IPS DF 19.7 (cell line): ENCODE measurements at regions not wholly inside any gene's neighbourhood (a gene's known extent, or its start where the extent isn't known, plus 50 kb on each side); places are given as distances from the start of the nearest gene placed in this dataset.

ENCODE experiments used
- DNase-seq: peaks from one replicate; pipeline ENCODE4 v3.0.0-alpha.2; 2013; ENCODE audit warnings: low read depth, low spot score

DNA sequence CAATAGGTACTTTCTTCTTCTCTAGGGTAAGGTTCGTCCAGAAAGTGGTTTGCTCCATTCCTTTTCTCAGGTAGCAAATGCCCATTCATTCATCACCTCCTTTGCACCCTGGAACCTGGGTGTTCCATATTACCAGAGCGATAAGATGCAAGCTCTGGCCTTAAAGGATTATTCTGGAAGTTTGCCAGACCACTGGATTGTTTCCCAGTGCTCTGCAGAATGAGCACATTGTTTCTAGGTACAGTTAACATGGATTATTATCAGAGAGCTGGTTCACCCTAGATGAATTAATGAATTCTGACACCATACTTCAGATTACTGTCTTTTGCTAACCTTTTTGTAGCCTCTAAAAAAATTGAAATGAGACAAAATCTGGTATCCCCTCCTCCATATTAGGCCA, 170.9 kb upstream of the BMP4 start:
- DNase-seq, result no peak

DNA sequence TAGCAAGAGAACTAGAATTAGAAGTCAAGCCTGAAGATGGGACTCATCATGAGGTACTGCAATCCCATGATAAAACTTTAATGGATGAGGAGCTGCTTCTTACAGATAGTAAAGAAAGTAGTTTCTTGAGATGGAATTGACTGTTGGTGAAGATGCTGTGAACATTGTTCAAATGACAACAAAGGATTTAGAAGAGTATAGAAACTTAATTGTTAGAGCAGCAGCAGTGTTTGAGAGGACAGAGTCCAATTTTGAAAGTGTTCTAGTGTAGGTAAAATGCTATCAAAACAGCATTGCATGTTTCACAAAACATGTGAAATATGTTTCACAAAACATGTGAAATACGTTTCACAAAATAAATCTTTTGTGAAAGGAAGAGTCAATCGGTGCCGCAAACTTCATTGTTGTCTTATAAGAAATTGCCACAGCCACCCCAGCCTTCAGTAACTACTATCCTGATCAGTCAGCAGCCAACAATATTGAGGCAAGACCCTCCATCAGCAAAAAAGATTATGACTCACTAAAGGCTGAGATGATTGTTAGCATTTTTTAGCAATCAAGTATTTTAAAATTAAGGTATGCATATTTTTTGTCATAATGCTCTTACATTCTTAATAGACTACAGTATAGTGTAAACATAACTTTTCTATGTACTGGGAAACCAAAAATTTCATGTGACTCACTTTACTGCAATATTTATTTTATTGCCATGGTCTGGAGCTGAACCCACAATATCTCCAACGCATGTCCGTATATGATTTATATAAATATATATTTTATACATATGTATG, 173.4 kb upstream of the BMP4 start:
- DNase-seq, result no peak

DNA sequence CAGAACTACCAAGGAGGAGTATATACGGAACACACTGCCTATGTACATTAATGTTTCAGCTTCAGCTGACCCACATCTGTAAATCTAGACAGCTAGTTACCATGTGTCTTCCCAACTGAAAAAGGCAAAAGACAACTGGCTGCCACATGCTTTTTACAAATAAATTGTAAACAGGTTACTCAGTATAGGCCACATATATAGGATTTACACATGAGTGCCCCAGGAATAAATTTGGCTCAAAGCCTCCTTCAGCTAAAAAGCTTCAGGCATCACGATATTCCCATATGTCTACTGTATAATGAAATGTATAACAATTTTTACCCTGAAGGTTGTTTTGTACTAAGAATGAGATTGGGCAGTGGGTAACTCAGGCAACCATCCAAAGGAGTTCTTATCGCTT, 175.9 kb upstream of the BMP4 start:
- no peak for DNase-seq

DNA sequence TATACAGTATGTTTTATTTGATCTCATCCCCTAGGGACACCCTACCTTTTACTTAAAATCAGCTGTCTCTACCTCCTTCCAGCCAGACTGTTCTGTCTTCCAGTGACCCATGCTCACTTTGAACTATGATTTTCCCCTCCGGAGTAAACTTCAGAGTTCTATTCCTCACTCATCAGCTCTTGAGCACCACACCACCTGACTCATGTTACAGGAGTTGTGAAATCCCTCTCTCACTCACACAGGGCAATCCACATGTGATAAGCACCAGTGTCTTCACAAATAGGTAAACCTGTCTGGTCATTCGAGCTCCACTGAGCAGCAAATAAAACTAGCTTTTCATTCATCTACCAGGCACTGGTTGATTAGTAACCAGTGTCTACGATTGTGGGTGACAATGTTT, 177.3 kb upstream of the BMP4 start:
- DNase-seq, result no peak

DNA sequence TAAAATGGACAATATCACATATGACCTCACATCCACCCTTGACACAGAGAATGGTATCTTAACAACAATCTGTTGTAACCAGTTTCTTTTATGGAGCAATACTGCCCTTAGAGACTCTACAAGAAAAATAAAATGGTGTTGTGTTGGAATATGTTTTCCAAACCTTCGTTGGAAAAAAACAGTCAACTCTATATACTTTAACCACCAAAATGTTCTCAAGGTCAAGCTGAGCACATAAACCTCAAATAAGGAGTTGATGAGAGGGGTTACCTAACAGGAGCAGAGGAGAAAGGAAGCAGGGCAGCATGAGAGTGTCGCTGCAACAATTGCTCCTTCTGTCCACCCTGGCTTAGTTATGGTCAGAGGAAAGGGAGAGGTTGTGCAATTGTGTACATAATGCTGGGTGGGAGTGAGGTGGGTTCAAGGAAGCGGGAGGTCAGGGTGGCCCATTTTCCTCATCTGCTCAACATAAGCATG, 179.2 kb upstream of the BMP4 start:
- DNase-seq, result no peak

DNA sequence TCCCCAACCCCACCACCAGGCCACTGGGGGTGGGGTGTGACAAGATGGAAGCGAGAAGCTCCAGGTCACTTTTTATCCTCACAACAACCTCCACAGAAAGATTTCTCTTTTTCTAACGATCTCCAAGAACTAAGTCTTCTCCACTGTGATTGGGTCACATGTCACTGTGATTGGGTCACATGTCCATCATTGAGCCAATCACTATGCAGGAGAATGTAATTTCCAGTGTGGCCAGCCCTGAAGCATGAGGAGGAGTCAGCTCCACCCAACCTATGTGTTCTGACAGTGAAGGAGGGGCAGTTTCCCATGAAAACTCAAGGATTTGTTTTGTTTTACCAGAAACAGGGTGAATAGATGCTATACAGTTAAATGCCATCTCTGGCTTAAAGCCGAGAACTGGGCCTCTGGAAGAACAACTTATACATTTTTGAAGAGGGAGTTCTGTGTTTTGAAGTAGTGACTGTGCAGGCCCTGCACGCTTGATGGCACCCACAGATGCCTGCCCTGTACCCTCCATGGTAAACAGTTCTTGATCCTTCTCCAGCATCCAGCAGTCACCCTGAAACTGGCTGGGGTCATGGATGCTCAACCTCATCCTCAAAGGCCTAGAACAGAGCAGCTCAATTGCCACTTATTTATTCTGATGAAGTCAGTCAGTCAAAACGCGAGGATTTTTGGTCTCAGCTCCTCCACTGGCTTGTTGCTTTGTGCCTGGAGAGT, 180.4 kb upstream of the BMP4 start:
- DNase-seq, result no peak

DNA sequence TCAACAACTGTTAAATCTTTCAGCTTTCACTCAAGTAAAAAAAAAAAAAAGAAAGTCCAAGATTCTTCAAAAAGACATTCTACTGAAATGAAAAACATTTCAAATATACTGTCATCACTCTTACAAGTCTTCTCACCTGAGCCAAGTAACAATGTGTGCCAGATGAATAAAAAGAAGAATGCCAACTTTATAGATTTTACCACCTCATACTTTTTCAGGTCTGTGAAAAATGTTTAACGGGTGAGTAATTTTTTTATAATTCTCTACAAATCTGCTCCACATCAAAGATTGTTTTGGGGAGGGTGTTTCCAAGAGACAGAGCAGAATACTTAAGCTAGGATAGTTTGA, 181.0 kb upstream of the BMP4 start:
- no peak for DNase-seq

DNA sequence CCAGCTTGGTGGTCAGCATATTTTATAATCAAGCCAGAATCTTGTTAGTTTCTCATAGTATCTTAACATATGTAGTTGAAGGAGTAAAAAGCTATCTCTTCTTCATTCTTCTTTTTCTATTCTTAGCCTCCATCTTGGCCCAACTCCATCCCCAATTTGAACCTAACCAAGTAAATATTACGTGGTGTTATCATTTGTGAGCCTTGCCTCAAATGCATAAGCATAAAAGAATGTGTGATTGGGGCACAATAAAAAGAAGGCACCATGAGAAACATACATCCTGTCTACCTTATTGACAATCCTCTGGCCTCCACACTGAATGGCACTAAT, 181.4 kb upstream of the BMP4 start:
- no peak for DNase-seq

DNA sequence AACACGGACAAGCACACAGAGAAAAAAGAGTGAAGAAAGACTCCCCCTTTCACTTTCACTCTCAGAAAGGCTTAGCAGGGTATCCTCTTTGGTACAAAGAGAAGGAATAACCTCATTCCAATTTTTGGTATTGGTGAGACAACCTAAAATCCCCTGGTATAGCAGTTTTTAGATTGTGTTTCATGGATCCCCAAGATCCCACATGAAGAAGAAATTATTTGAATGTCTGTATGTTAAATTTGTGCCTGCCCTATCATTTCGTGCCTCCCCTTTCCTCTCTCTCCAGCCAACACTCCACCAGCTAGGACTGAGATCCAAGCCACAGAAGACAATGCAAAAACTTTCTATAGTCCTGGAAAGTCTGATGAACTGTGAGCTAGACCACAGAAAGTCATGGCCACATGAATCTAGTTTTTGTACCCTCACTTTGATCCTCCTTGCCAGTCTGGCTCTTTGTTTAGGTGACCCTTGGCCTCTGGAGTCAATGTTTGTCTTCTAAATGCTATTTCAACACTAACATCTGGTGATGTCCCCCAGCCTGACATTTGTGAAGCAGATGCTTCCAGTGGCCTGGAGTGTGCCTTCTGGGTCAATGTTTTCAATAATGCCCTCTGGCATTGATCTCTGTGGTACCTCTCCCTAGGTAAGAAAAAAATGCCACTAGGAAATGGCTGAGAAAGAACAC, 181.9 kb upstream of the BMP4 start:
- DNase-seq, result no peak

DNA sequence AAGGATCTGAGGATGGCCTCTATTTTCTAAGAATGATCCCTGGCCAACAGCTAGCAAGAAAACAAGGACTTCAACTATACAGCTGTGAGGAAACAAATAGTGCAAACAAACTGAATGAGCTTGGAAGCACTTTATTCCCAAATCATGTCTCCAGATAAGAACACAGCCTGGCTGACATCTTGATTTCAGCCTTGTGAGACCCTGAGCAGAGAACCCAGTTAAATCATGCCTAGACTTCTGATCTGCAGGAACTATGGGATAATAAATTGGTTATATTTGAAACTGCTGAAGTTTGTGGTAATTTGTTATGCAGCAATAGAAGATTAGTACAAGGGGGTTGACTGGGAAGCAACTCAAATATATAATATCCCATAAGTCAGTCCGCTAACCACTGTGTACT, 183.9 kb upstream of the BMP4 start:
- no peak for DNase-seq

DNA sequence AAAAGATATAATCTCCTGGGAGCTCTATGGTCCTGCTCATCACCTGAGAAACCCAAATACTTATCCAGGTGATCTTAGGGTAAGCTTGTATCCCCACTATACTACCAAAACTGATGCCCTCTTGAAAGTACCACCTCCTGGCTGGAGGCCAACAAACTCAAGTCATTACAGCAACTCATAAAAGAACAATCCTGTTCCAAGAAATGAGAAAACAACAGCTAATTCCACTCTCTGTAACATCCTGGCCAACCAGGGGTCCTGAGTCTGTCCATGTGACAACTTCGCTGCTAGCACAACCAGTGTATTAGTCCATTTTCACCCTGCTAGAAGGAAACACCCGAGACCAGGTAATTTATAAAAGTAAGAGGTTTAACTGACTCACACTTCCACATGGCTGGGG, 190.0 kb upstream of the BMP4 start:
- DNase-seq, result no peak

DNA sequence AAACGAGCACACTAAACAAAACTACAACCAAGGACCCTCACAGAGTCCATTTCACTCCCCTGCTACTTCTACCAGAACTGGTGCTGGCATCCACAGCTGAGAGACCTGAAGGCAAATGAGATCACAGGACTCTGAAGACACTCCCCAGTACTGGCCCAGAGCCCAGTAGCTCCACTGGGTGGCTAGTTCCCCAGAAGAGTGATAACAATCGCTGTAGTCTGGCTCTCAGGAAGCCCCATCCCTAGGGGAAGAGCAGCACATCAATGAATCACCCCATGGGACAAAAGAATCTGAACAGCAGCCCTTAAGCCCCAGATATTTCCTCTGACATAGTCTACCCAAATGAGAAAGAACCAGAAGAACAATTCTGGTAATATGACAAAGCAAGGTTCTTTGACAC, 190.7 kb upstream of the BMP4 start:
- DNase-seq, result no peak

DNA sequence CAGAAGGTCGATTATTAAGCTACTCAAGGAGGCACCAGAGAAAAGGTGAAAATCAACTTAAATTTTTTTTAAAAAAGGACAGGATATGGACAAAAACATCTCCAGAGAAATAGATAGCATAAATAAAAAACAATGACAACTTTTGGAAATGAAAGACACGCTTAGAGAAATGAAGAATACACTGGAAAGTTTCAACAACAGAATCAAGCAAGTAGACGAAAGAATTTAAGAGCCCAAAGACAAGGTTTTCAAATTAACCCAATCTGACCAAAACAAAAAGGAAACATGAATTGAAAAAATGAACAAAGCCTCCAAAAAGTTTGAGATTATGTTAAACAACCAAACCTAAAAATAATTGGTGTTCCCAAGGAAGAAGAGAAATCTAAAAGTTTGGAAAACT, 191.1 kb upstream of the BMP4 start:
- DNase-seq, result no peak

DNA sequence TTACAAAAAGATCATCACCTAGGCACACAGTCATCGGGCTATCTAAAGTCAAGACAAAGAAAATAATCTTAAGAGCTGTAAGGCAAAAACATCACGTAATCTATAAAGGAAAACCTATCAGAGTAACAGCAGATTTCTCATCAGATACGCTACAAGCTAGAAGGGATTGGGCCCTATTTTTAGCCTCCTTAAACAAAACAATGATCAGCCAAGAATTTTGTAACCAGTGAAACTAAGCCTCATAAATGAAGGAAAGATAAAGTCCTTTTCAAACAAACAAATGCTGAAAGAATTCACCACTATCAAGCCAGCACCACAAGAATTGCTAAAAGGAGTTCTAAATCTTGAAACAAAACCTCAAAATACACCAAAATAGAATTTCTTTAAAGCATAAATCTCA, 191.6 kb upstream of the BMP4 start:
- DNase-seq, result no peak

DNA sequence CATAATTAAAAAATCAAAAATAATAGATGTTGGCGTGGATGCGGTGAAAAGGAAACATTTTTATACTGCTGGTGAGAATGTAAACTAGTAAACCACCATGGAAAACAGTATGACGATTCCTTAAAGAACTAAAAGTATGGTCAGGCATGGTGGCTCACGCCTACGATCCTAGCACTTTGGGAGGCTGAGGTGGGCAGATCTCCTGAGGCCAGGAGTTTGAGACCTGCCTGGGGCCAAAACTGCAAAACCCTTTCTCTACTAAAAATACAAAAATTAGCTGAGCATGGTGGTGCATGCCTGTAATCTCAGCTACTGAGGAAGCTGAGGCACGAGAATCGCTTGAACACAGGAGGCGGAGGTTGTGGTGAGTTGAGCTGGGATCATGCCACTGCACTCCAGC, 195.7 kb upstream of the BMP4 start:
- DNase-seq, result no peak

DNA sequence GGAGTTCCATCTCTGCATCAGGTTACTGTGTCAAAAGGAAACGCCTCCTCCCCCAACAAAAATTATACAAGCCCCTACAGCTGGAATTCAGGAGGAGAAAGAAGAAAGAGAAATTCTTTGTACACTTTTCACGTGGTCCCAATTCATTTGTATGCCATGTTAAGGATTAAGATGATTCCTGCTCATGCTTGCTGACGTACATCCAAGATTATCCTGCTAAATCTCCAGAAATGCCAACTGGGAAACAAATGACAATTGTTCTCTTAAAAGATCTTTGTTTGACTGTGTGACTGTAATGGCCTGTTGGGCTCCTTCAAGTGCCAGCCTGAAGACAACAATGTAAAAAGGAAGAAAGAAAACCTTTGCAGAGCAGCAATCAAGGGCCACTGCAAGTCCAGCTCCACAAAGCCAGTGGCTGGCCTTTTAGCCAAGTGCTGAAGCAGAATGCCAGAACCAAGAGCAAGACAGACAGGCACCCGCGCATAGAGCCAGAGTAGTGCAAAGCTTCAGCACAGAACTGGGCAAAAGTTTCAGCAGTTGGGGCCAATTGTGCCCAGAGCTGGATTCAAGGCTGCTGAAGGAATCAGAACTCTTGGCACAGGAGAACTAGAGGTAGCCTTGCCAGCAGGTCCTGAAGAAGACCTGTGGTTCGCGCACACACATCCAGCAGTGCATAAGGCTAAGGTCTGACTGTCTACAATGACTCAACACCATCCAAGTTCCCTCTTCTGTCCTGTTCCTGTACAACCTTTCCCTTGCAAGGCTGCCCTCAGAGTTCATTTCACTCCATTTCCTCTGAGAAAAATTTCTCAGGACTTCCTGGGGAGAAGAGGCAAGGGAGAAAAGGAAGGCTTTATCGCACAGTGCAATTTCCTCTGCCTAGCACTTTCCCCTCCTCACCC, 209.7 kb upstream of the BMP4 start:
- no peak for DNase-seq

DNA sequence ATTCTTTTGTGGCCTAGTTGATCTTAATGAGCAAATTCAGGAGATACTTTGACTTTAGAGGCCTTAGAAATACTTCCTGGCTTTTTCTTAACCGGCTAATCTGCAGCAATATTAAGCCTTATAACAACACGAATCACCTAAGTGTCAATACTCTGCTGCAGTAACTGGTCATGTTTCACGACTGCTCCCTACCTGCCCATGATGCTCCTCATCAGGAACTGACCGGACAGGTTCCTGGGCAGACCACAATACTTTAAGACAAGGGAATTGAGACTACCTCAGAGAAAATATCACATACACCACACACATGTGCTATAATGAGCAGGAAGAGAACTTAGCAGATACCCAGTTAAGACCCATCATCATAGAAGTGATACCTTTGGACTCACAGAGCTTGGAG, 211.9 kb upstream of the BMP4 start:
- DNase-seq, result no peak

DNA sequence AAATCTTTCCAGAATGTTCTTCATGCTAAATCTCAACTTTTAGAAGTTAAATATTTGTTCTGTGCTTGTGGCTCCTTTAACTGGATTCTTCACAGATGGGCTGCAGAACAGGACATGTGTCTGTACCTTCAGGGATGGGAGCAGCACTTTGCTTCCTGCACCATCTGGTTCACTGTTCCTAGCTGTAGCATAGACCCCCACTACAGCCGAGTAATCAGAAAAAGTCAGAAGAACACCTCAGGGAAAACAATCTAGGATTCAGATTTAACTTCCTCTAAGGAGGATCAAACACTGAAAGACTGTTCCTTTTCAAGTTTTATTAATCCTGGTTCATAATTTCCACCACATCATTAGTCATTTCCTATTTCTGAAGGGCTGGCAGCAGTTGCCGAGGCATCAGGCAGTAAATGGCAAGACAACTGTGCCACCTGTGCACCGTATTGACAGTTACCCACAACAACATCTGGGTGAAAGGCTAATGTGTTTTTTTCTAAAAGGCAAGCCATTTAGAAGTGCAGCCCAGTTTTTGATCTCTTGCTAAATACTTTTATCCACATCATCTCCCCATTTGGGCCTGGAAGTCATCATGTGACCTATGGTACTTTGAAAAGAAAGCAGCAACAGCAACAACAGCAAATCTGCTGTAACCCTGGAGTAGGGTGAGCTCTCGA, 212.8 kb upstream of the BMP4 start:
- no peak for DNase-seq

DNA sequence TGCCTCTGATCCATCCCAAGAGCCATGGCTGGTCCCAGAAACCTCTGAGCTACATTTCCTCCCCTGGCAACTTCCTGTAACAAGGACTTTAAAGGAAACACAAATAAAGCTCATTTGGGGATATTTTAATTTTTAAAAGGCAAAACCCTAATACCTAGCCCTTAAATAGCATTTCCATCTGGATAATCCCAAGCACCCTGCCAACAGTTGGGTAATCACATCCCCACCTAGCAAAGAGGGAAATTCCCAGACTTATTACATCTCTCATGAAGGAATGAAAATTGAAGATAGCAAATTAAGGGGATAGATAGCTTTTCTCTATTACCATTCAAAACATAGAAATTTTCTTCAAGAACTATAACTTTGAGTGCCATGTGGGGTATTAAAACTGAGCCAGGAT, 213.7 kb upstream of the BMP4 start:
- no peak for DNase-seq

DNA sequence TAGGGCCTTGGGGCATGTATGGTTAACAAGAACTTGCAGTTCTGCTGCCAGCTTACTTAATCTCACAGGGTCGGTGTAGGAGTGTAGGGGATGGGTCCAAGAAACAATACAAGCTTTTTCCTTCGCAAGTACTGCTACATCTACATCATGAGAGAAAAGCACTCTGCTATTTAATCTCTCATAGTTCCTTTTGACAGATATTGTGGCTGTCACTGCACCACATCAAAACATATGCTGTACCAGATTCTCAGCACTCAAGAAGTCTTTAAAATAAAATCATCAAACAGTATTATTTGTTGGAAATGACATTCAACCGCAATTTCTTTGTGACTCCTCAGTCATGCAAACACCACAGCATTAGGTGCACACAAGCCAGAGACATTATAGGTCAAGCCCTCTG, 215.5 kb upstream of the BMP4 start:
- DNase-seq, result no peak

DNA sequence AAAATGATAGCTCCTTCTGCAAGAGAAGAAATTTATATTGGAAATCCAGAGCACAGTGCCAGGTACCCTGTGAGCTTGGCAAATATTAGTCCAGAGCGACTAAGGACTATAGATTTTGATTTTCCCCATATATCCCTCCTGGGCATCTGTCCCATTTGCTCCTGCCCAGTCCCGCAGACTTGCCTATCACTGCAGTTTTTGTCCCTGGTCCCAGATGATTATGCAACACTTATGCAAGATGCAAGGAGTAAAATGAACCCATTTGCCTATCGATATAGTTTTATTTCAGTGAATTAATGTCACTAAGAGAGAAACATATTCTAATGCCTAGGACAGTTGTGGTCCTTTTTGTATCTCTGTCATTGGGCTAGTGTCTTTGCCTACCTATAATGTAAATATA, 215.9 kb upstream of the BMP4 start:
- DNase-seq, result no peak
